ENCODE measurements at regions not wholly inside any gene's neighbourhood (a gene's known extent, or its start where the extent isn't known, plus 50 kb on each side); places are given as distances from the start of the nearest gene placed in this dataset.

DNA sequence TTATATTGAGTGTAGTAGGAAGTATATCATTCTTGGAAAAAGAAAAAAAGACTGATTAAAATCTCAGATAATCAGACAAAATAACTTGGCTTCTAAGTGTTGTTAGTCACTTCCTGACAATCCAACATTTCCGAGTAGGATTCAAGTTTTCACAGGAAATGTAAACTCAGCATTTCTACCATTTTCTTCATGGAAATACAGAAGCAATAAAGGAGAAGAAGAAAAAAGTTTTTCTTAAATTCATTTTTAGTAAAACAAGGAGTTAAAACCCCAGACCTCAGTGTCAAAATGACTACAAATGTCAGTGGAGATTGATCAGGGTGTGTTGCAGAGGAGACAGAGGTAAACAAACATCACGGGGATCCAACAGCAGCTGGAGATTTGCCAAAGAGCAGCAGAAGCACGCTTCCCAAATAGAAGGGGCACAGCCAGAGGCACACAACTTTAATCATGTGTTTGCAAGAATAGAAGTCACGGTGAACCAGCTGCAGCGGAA, 129.3 kb upstream of the FAM9B start:
- H3K4me2 ChIP-seq (ENCODE audit: low read depth, low read length, poor library complexity, severe bottlenecking): no peak overlapping the region
- H4K20me1 ChIP-seq (ENCODE audit: insufficient read depth, low read length, poor library complexity, severe bottlenecking): no peaks in the 10 kb centered on the region
- no peaks in the 10 kb centered on the region for H3F3A ChIP-seq (ENCODE audit: low read depth)
- no peaks in the 10 kb centered on the region for H3K9me3 ChIP-seq (ENCODE audit: insufficient read depth, low read depth, low read length)
- H3K9me2 ChIP-seq (replicated peaks; ENCODE audit: low read depth, low read length): no peaks in the 10 kb centered on the region
- no peak overlapping the region for H3K9ac ChIP-seq (ENCODE audit: low read depth, low read length, poor library complexity, severe bottlenecking)
- TF ChIP-seq, protein P1, sequence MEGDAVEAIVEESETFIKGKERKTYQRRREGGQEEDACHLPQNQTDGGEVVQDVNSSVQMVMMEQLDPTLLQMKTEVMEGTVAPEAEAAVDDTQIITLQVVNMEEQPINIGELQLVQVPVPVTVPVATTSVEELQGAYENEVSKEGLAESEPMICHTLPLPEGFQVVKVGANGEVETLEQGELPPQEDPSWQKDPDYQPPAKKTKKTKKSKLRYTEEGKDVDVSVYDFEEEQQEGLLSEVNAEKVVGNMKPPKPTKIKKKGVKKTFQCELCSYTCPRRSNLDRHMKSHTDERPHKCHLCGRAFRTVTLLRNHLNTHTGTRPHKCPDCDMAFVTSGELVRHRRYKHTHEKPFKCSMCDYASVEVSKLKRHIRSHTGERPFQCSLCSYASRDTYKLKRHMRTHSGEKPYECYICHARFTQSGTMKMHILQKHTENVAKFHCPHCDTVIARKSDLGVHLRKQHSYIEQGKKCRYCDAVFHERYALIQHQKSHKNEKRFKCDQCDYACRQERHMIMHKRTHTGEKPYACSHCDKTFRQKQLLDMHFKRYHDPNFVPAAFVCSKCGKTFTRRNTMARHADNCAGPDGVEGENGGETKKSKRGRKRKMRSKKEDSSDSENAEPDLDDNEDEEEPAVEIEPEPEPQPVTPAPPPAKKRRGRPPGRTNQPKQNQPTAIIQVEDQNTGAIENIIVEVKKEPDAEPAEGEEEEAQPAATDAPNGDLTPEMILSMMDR (conservative IDR thresholded peaks at IDR 0.05; ENCODE audit: low read length): no peak
- no peak for TF ChIP-seq EZH2phosphoT487 (IDR thresholded peaks at IDR 0.05; ENCODE audit: borderline replicate concordance)
- H2AFZ ChIP-seq (ENCODE audit: low read length): no peak overlapping the region
- peaks cover 4% of the 10 kb centered on the region for H3K4me1 ChIP-seq (ENCODE audit: insufficient read depth, low read length, poor library complexity, severe bottlenecking)
- H3K27me3 ChIP-seq (ENCODE audit: insufficient read depth, low read length, poor library complexity, severe bottlenecking): no peaks in the 10 kb centered on the region
- H3K4me3 ChIP-seq (ENCODE audit: low read length, poor library complexity, severe bottlenecking): no peak overlapping the region
- H3K79me2 ChIP-seq (ENCODE audit: insufficient read depth, low read length): no peaks in the 10 kb centered on the region
- H3K36me3 ChIP-seq (ENCODE audit: insufficient read depth, low read length): no peaks in the 10 kb centered on the region

DNA sequence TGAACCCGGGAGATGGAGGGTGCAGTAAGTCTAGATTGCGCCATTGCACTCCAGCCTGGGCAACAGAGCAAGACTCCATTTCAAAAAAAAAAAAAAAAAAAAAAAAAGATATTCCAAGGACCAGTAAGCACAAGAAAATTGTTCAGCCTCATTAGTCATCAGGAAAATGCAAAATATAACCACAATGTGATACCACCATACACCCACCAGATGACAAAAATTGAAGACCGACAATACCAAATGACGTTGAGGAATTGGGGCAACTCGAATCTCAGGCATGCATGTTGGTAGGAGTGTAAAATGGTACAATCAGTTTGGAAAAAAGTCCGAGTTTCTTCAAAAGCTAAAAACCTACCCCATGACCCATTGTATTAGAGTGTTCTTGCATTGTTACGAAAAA, 130.2 kb upstream of the FAM9B start:
- Histone ChIP-seq H3K4me2 (ENCODE audit: low read depth, low read length, poor library complexity, severe bottlenecking) (no peak overlapping the region), H3K9ac (ENCODE audit: low read depth, low read length, poor library complexity, severe bottlenecking) (no peak overlapping the region), H3K27me3 (ENCODE audit: insufficient read depth, low read length, poor library complexity, severe bottlenecking) (no peaks in the 10 kb centered on the region), H3K4me3 (ENCODE audit: low read length, poor library complexity, severe bottlenecking) (no peak overlapping the region), H3K79me2 (ENCODE audit: insufficient read depth, low read length) (no peaks in the 10 kb centered on the region), H3K36me3 (ENCODE audit: insufficient read depth, low read length) (no peaks in the 10 kb centered on the region), H2AFZ (ENCODE audit: low read length) (no peak overlapping the region), H3K9me3 (ENCODE audit: insufficient read depth, low read depth, low read length) (no peaks in the 10 kb centered on the region), H3K4me1 (ENCODE audit: insufficient read depth, low read length, poor library complexity, severe bottlenecking) (peaks cover 4% of the 10 kb centered on the region), H4K20me1 (ENCODE audit: insufficient read depth, low read length, poor library complexity, severe bottlenecking) (no peaks in the 10 kb centered on the region), H3F3A (ENCODE audit: low read depth) (no peaks in the 10 kb centered on the region), H3K9me2 (replicated peaks; ENCODE audit: low read depth, low read length) (no peaks in the 10 kb centered on the region)
- TF ChIP-seq EZH2phosphoT487 (IDR thresholded peaks at IDR 0.05; ENCODE audit: borderline replicate concordance): no peak
- TF ChIP-seq, protein P1 (conservative IDR thresholded peaks at IDR 0.05; ENCODE audit: low read length): no peak

DNA sequence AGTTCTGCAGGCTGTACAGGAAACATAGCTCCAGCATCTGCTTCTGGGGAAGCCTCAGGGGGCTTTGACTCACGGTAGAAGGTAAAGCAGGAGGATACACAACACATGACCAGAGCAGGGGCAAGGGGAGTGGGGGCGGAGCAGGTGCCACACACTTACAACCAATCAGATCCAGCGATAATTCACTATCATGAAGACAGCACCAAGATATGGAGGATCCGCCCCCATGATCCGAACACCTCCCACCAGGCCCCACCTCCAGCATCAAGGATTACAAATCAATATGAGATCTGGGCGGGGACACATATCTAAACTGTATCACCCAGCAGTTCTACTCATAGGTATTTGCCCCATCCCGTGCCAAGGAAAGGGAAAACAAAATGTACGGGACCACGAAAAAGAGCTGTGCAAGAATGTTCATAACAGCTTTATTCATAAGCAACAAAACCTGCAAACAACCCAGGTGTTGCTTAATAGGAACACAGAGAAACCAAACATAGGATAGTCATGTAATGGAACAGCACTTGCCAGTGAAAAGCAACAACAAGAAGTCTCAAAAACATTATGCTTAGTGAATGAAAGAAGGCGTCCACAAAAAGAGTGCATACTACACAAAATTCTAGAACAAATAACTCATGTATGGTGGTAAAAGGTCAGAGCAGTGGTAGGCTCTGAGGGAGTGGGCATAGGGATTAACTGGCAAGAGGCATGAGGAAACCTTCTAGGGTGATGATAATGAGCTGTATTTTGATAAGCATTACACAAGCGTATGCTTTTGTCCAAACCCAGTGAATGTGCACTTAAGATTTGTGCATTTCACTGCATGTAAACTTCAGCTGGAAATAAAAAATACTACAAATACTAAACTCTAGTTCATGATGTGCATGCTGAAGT, 130.9 kb upstream of the FAM9B start:
- Histone ChIP-seq H3K4me3 (ENCODE audit: low read length, poor library complexity, severe bottlenecking) (no peak overlapping the region), H4K20me1 (ENCODE audit: insufficient read depth, low read length, poor library complexity, severe bottlenecking) (no peaks in the 10 kb centered on the region), H2AFZ (ENCODE audit: low read length) (no peak overlapping the region), H3K9me3 (ENCODE audit: insufficient read depth, low read depth, low read length) (no peaks in the 10 kb centered on the region), H3K79me2 (ENCODE audit: insufficient read depth, low read length) (no peaks in the 10 kb centered on the region), H3F3A (ENCODE audit: low read depth) (no peaks in the 10 kb centered on the region), H3K4me2 (ENCODE audit: low read depth, low read length, poor library complexity, severe bottlenecking) (no peak overlapping the region), H3K4me1 (ENCODE audit: insufficient read depth, low read length, poor library complexity, severe bottlenecking) (peaks cover 4% of the 10 kb centered on the region), H3K9ac (ENCODE audit: low read depth, low read length, poor library complexity, severe bottlenecking) (no peak overlapping the region), H3K9me2 (replicated peaks; ENCODE audit: low read depth, low read length) (no peaks in the 10 kb centered on the region), H3K27me3 (ENCODE audit: insufficient read depth, low read length, poor library complexity, severe bottlenecking) (no peaks in the 10 kb centered on the region), H3K36me3 (ENCODE audit: insufficient read depth, low read length) (no peaks in the 10 kb centered on the region)
- TF ChIP-seq EZH2phosphoT487 (IDR thresholded peaks at IDR 0.05; ENCODE audit: borderline replicate concordance): no peak
- TF ChIP-seq, protein P1 (conservative IDR thresholded peaks at IDR 0.05; ENCODE audit: low read length): no peak
